HTR-8/SVneo (cell line): ENCODE measurements at regions not wholly inside any gene's neighbourhood (a gene's known extent, or its start where the extent isn't known, plus 50 kb on each side); places are given as distances from the start of the nearest gene placed in this dataset.

Experiments used
- DNase-seq: peaks from one replicate; pipeline ENCODE4 v3.0.0; 2011; ENCODE audit warnings: low spot score, mixed read lengths; ENCODE audit not compliant: insufficient read length
- FAIRE-seq: peaks from 2 replicates; lab custom pipeline; 2011; peaks lifted over from hg19 to GRCh38; lab: Jason Lieb, UNC

DNA sequence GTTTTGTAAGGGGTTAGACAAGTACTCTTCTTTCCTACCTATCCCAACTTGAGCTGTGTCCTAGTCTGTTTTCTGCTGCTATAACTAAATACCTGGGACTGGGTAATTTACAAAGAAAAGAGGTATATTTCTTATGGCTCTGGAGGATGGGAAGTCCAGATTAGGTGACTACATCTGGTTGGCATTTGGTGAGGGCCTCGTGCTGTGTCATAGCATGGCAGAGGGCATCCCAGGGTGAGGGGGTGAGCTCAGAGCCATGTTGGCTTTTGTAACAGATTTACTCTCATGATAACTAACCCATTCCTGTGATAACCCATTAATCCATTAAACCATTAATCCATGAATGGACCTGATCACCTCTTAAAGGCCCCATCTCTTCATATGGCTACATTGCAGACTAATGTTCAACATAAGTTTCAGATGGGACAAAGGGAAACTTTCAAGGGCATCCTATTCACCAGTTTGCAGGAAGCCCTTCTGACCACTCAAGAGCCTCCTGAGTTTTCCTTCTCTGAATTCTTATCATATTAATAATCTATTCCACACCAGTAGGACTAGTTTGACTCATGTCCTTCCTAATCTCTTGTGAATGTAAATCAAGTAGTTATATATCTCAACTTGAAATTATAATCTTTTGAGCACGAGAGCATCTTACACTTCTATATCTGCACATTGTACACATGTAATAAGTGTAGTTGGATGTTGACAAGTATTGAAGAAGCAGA is 185.7 kb upstream of the ZPLD1 start:
- no peak for FAIRE-seq
- DNase-seq, result no peak

DNA sequence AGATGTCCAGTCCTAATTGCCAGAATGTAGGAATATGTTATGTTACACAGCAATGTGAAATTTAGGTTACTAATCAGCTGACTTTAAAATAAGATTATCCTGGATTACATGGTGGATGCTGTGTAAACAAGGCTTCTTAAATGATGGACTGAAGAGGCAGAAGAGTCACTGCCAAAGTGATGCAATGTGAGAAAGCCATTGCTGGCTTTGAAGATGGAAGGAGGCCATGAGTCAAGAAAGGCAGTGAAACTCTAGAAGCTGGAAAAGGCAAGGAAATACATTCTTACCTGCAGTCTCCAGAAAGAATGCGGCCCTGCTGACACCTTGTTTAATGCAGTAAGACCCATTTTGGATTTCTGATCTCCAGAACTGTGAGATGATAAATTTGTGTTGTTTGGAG is 179.1 kb upstream of the ZPLD1 start:
- FAIRE-seq (no peak), DNase-seq (no peak)

DNA sequence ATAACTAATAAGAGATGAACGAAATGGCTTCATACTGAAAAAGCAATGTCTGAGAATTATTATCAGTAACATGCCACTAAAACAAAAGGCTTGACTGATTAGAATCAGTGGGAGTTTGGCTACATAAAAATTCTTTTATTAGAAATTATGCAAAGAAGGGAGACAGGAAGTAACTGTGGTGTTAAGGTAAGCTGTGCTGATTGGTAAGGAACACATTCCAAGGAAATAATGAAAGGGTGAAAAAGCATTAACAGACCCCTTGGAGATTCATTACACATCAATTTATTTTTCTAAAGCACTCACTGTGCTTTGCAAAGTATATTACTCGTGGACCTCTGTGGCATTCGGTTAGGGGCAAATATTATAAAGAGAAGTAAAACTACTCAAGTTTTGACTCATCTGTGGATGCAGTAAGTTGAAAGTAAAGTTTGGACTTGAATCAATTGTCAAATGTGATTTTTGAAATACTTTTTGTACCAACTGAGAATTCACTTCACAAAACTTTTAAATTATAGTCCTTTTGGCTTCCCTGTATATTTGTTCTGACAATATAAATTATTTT is 176.1 kb upstream of the ZPLD1 start:
- FAIRE-seq (no peak), DNase-seq (no peak)

- no peak for FAIRE-seq
- no peak for DNase-seq
Observed at GRCh38 chr3:102259663-102260062, 175.2 kb upstream of the ZPLD1 start.

DNA sequence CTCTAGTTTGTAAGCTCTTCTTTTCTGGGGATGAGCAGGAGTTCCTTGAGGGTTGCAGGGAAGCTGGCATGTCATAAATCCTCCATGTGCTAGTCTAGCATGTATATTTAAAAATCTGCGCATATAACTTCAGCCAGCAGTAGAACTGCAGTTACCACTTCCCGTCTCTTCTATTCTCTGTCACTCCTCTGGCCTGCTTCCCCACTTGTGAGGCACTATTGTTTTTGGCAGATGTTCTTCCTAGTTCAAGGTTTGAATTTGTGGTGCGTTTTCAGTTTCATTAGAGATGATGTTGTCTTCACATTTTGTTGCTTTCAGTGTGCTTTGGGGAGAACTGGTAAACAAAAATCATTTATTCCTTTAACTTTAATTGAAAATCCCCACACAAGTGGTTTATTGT is 169.1 kb upstream of the ZPLD1 start:
- DNase-seq (no peak), FAIRE-seq (no peak)

DNA sequence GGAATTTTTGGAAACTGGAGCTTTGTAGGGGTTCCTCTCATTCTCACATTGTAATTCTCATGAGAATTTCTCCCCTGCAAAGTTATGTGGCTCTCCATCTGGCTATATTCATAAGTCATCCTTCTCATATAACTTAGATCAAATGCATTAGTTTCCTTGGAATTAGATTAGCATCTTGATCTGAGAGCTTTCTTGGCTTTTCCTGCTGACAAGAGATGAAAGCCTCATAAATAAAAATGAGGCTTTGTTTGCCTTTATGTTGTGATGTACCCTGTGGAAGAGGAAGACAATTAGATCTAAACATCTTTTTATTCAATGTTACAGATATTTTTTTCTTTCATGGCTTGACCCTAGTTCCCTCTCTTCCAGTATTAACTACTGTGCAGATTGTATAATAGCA is 165.4 kb upstream of the ZPLD1 start:
- DNase-seq, result no peak
- FAIRE-seq, result no peak

GRCh38 chr3:102290241-102290640 is 144.6 kb upstream of the ZPLD1 start:
- no peak for DNase-seq
- FAIRE-seq, result no peak

- FAIRE-seq (no peak), DNase-seq (no peak)
Observed at GRCh38 chr3:102295756-102296155, 139.1 kb upstream of the ZPLD1 start.

- DNase-seq (no peak), FAIRE-seq (no peak)
Observed at GRCh38 chr3:102297072-102297658, 137.7 kb upstream of the ZPLD1 start.

DNA sequence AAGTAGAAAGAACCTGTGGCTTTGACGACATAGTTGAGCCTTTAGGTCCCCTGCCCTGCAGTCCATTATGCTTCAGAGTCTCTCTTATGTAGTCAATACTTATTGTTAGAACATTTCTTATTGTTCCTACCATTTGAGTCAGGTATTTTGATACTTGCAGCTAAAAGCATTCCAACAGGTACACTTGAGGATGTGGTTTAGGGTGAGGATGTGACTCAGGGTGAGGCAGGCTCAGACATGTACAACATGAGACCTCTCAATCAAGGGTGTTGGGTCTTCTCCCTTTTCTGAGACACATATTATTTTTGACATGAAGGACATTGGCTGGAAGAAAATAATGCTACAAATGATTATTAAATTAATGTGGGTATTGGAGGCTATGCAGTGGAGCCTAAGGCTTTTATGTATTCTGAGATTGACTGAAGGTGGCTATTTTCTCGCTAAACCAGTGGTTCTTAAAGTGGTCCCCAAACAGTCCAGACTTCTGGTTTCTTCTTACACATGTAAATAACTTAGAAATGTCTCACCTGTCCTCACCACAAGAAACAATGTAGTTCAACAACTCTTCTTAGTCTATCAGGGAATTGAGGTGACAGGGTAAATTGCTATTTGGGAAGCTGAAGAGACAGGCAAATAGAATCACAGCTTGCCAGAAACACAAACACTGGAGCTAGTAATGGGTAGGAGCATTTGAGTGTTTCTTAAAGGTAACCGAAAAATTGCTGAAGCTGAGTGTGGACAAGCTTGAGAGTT is 135.5 kb upstream of the ZPLD1 start:
- FAIRE-seq, result no peak
- DNase-seq, result no peak

DNA sequence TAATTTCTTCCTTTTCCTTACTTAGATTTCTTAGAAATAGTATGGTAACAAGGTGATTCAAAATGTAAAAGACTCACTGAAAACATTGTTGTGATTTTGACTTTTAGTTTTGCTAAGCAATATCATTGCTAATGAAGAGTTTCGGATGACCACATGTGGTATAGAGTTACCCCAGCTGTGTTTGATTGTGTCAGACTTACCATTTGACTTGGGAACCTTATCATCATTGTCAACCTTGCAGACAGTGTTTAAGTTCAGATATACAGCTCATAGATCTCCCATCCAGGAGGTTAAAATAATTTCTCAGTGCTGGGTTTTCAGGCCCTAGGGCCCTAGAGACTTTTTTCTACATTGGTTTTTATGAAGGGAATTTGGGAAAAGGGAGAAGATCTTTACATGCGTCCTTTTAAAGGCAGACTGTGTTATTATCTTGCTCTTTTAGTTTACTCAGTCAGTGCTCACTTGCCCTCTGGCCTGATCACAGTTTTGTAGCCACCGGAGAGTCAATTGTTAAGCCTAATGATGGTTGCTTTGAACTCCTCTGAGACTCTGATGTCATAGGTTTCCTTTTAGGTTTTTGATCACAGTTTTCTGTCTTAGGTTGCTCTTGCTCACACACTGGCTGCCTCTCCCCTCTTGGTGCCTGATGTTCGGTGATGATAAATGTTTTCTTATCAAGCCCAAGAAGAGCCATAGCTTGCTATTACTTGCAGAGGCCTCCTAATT is 133.5 kb upstream of the ZPLD1 start:
- DNase-seq, result no peak
- no peak for FAIRE-seq

DNA sequence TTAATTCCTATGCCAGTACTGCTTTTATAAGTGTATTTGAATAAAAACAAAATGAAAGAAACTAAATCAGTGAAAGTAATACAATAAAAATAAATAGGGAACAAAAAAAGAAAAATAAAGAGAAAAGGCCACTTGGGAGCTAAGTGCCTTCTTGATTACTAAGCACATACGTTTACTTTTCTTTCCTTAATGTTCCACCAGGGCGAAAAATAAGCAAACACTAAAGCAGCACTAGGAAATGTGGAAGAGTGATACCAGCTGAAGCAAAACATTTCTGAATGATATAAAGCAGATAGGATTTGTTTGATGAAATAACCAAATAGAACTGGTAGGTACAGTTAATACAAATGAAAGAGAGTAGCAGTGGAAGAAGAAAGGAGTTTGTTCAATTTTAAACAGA is 132.8 kb upstream of the ZPLD1 start:
- no peak for DNase-seq

DNA sequence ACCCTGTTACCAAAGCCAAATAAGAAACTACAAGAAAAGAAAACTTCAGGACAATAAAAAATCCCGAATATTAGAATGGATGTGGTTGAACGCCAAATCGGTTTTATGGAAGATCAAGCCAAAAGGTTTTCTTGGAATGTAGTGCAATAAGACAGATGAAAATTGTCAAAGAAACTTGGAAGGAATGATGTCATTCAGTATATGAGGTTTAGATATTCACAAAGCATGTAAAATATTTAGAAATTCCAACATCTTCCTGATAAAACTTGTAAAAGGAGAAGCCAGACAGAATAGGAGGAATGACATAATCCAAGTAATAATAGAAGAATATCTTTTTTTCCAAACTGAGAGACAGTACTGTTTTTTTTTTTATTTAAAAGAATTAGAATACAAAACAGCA is 130.3 kb upstream of the ZPLD1 start:
- DNase-seq, result no peak
- FAIRE-seq, result no peak

More for the DNA sequence above, 132.8 kb upstream of the ZPLD1 start:
- no peak for FAIRE-seq

- DNase-seq, result no peak
- FAIRE-seq, result no peak
Observed at GRCh38 chr3:102307442-102307841, 127.4 kb upstream of the ZPLD1 start.

GRCh38 chr3:102329066-102329465 is 105.7 kb upstream of the ZPLD1 start:
- FAIRE-seq (no peak), DNase-seq (no peak)

GRCh38 chr3:102329561-102329960 is 105.3 kb upstream of the ZPLD1 start:
- FAIRE-seq, result no peak
- DNase-seq, result no peak

- DNase-seq (no peak), FAIRE-seq (no peak)
Observed at GRCh38 chr3:102332205-102332604, 102.6 kb upstream of the ZPLD1 start.

- no peak for DNase-seq
- FAIRE-seq, result no peak
Observed at GRCh38 chr3:102332934-102333333, 101.9 kb upstream of the ZPLD1 start.

DNA sequence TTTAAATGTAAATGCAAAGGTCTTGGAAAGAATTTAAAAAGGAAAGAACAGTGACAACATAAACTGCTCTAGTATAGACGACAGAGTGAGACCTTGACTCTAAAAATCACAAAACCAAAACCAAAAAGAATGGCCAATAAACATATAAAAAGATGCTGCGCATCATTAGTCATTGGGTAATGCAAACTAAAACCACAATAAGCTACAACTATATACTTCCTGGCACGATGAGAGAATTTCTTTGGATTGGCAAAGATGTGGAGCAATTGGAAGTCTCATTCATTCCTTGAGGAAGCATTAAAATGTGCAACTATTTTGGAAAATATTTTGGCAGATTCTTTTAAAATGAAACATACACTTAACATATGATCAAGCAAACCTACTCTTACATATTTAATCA is 98.7 kb upstream of the ZPLD1 start:
- FAIRE-seq (no peak), DNase-seq (no peak)

DNA sequence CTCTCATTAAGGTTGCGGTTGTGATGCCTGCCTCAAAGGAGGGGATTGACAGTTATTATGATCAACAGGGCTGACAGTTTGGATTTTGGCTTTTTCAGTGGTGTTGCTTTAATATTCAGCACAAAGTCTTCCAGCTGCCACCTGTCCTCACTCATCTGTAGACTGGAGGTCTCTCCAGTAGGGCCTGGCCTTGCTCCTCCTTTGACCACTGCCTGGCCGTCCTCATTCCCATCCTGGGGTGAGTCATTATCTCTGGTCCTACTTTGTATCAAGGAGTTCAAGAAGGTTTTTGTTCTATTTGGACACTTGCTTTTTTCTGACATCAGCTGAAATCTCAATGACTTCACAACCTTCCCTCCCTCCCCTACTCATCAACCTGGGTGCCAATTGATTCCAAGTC is 95.1 kb upstream of the ZPLD1 start:
- DNase-seq (no peak), FAIRE-seq (no peak)

DNA sequence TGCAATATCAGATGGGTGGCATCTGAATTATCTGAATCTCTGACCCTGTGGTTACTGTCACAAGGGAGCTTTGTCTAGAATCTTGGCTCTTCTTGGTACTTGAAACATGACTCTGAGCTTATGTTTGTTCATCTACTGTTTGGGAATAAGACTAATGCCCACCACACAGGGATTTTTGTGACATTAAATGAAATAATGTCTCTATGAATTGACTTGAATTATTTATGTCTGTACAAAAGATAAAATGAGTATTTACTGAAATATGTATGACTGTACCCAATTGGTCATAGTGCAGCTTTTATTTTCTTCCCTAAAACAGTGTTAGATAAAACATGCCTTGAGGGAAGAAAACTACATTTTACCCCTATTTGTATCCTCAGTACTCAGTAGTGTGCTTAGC is 87.9 kb upstream of the ZPLD1 start:
- FAIRE-seq, result no peak
- DNase-seq, result no peak
